ENCODE measurements at regions not wholly inside any gene's neighbourhood (a gene's known extent, or its start where the extent isn't known, plus 50 kb on each side); places are given as distances from the start of the nearest gene placed in this dataset.
A peak's percentile ranks its signal among the peaks of the same experiment; 100 is the strongest.

DNA sequence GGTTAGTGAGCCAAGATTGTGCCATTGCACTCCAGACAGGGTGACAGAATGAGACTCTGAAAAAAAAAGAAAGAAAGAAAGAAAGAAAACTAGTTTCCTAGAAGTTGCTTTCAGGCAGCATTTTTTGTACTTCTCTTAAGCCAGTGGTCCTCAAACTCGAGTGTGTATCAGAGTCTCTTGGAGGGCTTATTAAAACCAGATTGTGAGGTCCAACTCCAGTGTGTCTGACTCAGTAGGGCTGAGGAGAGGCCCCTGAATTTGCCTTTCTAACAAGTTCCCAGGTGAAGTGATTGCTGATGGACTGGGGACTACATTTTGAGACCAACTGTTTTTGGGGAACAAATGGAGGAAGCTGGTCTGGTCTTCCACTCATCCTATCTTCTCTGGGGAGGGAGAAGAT is 57.5 kb upstream of the VSTM5 start:
- H3K4me2 ChIP-seq = no peak overlapping the region
- no peak overlapping the region for H3K27ac ChIP-seq
- no peak overlapping the region for H3K4me3 ChIP-seq (IDR thresholded peaks at IDR 0.05; ENCODE audit: insufficient read depth, low read depth, low read length)
- no peaks in the 10 kb centered on the region for H4K20me1 ChIP-seq (ENCODE audit: insufficient read depth)
- H3K9ac ChIP-seq = no peak overlapping the region
- H3K4me1 ChIP-seq (ENCODE audit: low read depth, poor library complexity, severe bottlenecking) = no peaks in the 10 kb centered on the region
- no peaks in the 10 kb centered on the region for H3K79me2 ChIP-seq (ENCODE audit: insufficient read depth, low read depth)
- H3K36me3 ChIP-seq (ENCODE audit: insufficient read depth) = no peaks in the 10 kb centered on the region
- TF ChIP-seq, protein P1, sequence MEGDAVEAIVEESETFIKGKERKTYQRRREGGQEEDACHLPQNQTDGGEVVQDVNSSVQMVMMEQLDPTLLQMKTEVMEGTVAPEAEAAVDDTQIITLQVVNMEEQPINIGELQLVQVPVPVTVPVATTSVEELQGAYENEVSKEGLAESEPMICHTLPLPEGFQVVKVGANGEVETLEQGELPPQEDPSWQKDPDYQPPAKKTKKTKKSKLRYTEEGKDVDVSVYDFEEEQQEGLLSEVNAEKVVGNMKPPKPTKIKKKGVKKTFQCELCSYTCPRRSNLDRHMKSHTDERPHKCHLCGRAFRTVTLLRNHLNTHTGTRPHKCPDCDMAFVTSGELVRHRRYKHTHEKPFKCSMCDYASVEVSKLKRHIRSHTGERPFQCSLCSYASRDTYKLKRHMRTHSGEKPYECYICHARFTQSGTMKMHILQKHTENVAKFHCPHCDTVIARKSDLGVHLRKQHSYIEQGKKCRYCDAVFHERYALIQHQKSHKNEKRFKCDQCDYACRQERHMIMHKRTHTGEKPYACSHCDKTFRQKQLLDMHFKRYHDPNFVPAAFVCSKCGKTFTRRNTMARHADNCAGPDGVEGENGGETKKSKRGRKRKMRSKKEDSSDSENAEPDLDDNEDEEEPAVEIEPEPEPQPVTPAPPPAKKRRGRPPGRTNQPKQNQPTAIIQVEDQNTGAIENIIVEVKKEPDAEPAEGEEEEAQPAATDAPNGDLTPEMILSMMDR (conservative IDR thresholded peaks at IDR 0.05; ENCODE audit: low read depth, low read length) = no peak
- H2AFZ ChIP-seq (ENCODE audit: low read depth) = no peak overlapping the region
- H3K27me3 ChIP-seq (ENCODE audit: insufficient read depth, low read depth) = no peaks in the 10 kb centered on the region

DNA sequence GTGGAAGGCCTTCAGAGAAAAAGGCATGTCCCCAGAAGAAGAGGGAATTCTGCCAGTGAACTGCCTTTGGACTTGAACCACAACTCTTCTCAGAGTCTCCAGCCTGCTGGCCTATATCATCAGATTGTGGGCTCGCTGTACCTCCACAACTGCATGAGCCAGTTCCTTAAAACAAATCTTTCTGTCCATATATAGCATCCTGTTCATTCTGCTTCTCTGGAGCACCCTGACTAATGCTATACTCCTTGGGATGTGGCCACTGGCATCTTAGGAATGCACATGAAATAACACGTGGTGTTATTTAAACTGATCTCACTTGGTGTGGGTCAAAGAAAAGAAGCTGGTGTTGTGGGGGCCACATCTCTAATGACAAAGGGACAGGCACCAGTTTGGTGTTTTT is 58.3 kb upstream of the VSTM5 start:
- no peak overlapping the region for H3K27ac ChIP-seq
- no peaks in the 10 kb centered on the region for H3K79me2 ChIP-seq (ENCODE audit: insufficient read depth, low read depth)
- TF ChIP-seq, protein P1 (conservative IDR thresholded peaks at IDR 0.05; ENCODE audit: low read depth, low read length) = no peak
- no peaks in the 10 kb centered on the region for H3K36me3 ChIP-seq (ENCODE audit: insufficient read depth)
- no peaks in the 10 kb centered on the region for H3K4me1 ChIP-seq (ENCODE audit: low read depth, poor library complexity, severe bottlenecking)
- no peak overlapping the region for H3K9ac ChIP-seq
- no peak overlapping the region for H2AFZ ChIP-seq (ENCODE audit: low read depth)
- no peak overlapping the region for H3K4me2 ChIP-seq
- no peaks in the 10 kb centered on the region for H3K27me3 ChIP-seq (ENCODE audit: insufficient read depth, low read depth)
- H3K4me3 ChIP-seq (IDR thresholded peaks at IDR 0.05; ENCODE audit: insufficient read depth, low read depth, low read length) = no peak overlapping the region
- H4K20me1 ChIP-seq (ENCODE audit: insufficient read depth) = no peaks in the 10 kb centered on the region

DNA sequence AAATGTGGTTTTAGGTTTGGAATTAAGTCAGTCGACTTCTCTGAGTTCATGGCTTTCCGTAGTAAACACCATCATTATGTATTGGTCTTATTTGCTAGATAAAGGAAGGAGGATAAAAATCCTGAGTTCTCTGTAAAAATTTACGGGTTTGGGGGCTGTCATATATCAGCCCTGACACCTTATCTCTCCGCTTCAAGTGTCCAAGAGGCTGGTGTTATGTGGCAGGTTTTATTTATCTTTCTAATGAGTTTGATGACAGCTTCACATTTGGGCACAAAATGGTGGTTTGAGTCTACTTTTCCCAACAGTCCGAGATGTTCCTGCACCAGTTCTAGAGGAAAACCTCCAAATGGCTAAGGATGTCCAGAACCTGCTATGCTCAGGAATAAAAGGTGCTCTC is 67.3 kb upstream of the VSTM5 start:
- no peak overlapping the region for H3K9ac ChIP-seq
- TF ChIP-seq, protein P1 (conservative IDR thresholded peaks at IDR 0.05; ENCODE audit: low read depth, low read length) = no peak
- H3K36me3 ChIP-seq (ENCODE audit: insufficient read depth) = no peaks in the 10 kb centered on the region

DNA sequence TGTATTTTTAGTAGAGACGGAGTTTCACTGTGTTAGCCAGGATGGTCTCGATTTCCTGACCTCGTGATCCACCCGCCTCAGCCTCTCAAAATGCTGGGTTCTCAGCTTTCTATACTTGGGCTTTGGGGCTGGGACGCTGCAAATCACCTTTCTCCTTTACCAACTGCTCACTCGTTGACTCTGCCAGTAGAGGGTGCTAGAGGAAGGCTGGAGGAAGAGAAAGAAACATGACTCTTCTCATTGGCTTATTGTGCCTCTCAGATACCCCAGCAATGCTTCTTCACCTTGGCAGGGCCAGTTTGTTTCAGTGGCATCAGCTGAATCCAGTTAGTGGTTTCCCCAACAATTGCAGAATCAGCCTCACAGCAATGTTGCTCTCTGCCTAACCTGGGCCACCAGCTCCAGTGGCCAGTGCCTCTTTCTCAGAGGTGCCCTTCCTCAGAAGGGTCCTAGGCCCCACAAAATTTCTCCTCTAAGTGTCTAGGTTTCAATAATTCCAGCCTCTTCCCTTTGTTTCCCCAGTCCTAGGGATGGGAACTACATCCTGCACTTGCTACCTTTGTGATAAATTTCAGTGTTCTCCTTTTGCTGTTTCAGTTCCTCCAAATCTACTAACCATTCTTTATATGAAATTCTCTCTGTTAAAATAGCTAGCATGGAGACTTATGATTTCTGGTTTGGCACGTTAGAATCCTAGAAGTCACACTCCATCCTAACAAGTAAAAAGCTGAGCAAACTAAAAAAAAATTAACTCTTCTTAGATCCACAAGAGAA is 71.5 kb upstream of the VSTM5 start:
- H3K27me3 ChIP-seq (ENCODE audit: insufficient read depth, low read depth) = no peaks in the 10 kb centered on the region
- H2AFZ ChIP-seq (ENCODE audit: low read depth) = no peak overlapping the region
- no peak overlapping the region for H3K4me3 ChIP-seq (IDR thresholded peaks at IDR 0.05; ENCODE audit: insufficient read depth, low read depth, low read length)
- TF ChIP-seq, protein P1 (conservative IDR thresholded peaks at IDR 0.05; ENCODE audit: low read depth, low read length) = peak; percentile 52
- H3K4me2 ChIP-seq = no peak overlapping the region
- no peak overlapping the region for H3K27ac ChIP-seq
- no peaks in the 10 kb centered on the region for H3K36me3 ChIP-seq (ENCODE audit: insufficient read depth)
- no peak overlapping the region for H3K9ac ChIP-seq
- H4K20me1 ChIP-seq (ENCODE audit: insufficient read depth) = no peaks in the 10 kb centered on the region
- no peaks in the 10 kb centered on the region for H3K79me2 ChIP-seq (ENCODE audit: insufficient read depth, low read depth)
- H3K4me1 ChIP-seq (ENCODE audit: low read depth, poor library complexity, severe bottlenecking) = no peaks in the 10 kb centered on the region

More for the DNA sequence above, 67.3 kb upstream of the VSTM5 start:
- Histone ChIP-seq H2AFZ (ENCODE audit: low read depth) (no peak overlapping the region), H3K79me2 (ENCODE audit: insufficient read depth, low read depth) (no peaks in the 10 kb centered on the region), H3K4me2 (no peak overlapping the region), H4K20me1 (ENCODE audit: insufficient read depth) (no peaks in the 10 kb centered on the region), H3K27me3 (ENCODE audit: insufficient read depth, low read depth) (no peaks in the 10 kb centered on the region), H3K27ac (no peak overlapping the region), H3K4me3 (IDR thresholded peaks at IDR 0.05; ENCODE audit: insufficient read depth, low read depth, low read length) (no peak overlapping the region), H3K4me1 (ENCODE audit: low read depth, poor library complexity, severe bottlenecking) (no peaks in the 10 kb centered on the region)
